ENCODE measurements at regions not wholly inside any gene's neighbourhood (a gene's known extent, or its start where the extent isn't known, plus 50 kb on each side); places are given as distances from the start of the nearest gene placed in this dataset.

DNA sequence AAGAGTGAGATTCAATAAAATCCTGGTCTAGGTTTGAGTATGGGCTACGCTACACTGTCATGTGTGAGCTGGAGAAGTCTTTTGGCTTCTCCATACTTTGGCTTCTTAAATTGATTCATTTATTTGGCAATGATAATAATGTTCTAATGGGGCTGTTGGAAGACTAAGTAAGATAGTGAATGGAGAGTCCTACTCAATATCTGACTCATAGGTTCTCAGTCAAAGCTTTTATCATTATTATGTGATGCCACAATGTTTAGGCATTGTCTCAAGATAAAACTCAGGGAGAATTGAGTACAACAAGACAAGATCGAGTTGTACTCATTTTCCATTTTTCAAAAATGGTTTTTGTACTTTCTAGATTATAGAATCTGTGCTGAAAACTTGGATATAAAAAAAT lies 92.5 kb upstream of the VEGFC start:
- H3K27ac Mint-ChIP-seq = no peak overlapping the region
- H3K9me3 Mint-ChIP-seq = peaks cover 0 to 3% of the 10 kb centered on the region in 2 donors
- H3K4me3 Mint-ChIP-seq = no peak overlapping the region
- ATAC-seq (no peak), DNase-seq (no peak)
- H3K4me1 Mint-ChIP-seq = no peaks in the 10 kb centered on the region
- H3K27me3 Mint-ChIP-seq = no peaks in the 10 kb centered on the region

DNA sequence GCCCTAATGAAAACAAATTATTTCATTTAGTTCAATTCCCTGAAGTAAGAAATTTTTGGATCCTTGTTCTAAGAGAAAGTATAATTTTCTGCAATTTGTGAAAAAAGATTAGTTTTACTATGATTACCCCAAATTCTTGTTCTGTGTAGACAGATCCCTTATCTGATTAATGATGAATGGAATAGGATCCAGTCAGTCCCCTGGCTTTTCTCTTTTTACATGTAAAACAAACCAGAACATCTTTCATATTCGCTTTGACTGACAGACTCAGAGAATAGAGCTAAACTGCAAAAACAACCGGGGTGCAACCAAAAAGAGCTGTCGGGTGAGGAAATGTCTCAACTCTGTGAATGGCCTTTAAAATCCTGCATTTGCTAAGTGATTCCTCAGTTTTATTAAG lies 93.4 kb upstream of the VEGFC start:
- no peak for DNase-seq
- ATAC-seq = no peak
- Mint-ChIP-seq H3K4me1 (no peaks in the 10 kb centered on the region), H3K27ac (no peak overlapping the region), H3K9me3 (no peaks in the 10 kb centered on the region), H3K4me3 (no peak overlapping the region), H3K27me3 (no peaks in the 10 kb centered on the region)

DNA sequence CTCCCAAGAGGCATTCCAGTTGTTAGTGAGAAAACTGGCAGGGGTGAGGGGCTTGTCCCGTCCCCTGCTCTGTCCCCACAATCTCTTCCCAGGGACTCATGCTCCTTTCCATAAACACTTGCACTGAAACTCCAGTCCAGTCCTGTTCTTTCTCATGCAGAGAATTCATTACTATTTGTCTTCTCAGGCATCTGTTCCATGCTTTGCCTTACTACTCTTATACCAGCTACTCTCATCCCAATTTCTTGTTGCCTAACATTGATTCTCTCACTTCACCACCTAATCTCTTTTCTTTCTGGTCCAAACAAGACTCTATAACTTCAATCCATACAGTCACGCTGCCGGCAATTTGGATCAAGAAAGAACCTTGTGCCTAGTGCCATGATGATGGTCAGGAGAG lies 97.1 kb upstream of the VEGFC start:
- no peaks in the 10 kb centered on the region for H3K4me1 Mint-ChIP-seq
- no peaks in the 10 kb centered on the region for H3K9me3 Mint-ChIP-seq
- H3K27ac Mint-ChIP-seq = no peak overlapping the region
- no peak overlapping the region for H3K4me3 Mint-ChIP-seq
- ATAC-seq (no peak), DNase-seq (no peak)
- no peaks in the 10 kb centered on the region for H3K27me3 Mint-ChIP-seq

DNA sequence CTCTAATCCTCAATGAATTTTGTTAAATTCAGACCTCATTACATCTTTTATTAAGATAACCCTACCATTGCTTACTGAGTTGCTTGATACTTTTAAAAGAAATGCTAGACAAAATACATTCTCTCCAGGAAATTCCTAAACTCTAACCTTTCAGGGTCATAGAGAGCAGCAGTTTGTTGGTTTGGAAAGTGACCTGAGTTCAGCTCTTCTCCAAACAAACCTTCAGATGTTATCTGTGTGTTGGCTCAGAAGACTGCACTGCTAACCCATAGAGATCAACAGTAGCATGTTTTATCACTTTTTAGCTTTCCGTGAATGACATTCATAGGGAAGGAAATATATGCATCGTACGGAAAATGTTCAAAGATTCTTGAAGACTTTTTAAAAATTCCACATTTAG lies 101.8 kb upstream of the VEGFC start:
- DNase-seq (no peak), ATAC-seq (no peak)
- H3K4me1 Mint-ChIP-seq = no peaks in the 10 kb centered on the region
- no peaks in the 10 kb centered on the region for H3K27me3 Mint-ChIP-seq
- no peaks in the 10 kb centered on the region for H3K9me3 Mint-ChIP-seq
- no peak overlapping the region for H3K4me3 Mint-ChIP-seq
- H3K27ac Mint-ChIP-seq = no peak overlapping the region

DNA sequence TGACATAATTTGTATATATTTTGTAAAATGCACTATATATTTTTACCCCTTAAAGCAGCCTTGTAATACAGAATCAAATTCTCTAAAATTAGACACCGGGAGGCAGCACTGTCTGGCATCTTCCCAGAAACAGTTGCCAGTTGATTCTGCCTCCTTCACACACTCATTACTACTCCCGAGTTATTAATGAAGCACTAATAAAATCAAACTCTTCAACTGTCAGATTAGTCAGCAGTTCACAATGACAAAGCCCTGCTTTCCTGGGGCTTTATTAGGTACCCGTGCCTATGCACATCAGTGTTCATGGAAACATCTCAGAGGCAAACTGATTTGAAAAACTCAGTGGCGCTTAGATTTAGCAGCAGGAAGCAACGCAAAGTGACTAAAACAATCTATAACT lies 103.5 kb upstream of the VEGFC start:
- Mint-ChIP-seq H3K4me3 (no peak overlapping the region), H3K4me1 (no peaks in the 10 kb centered on the region), H3K9me3 (no peaks in the 10 kb centered on the region), H3K27ac (no peak overlapping the region), H3K27me3 (no peaks in the 10 kb centered on the region)
- no peak for DNase-seq
- ATAC-seq = no peak

DNA sequence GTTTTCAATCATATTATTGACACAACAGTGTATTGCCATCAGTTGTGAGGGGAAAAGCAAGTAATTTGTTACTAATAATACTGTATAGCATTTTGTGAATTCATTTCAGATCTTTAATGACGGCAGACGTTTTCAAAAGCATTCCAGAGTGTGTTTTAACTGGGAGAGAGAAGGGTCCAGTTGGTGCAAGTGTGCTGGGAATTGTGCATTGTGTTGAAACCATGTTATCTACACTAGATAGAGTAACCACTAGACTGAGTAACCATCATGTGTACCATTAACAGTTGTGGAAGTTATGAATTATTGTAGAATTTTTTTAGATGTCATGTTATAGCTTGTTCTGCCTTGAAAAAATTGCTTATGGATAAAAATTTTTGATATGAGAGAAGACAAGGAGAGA lies 104.5 kb upstream of the VEGFC start:
- no peak for ATAC-seq
- Mint-ChIP-seq H3K27ac (no peak overlapping the region), H3K4me3 (no peak overlapping the region), H3K4me1 (no peaks in the 10 kb centered on the region), H3K9me3 (no peaks in the 10 kb centered on the region), H3K27me3 (no peaks in the 10 kb centered on the region)
- DNase-seq = no peak

DNA sequence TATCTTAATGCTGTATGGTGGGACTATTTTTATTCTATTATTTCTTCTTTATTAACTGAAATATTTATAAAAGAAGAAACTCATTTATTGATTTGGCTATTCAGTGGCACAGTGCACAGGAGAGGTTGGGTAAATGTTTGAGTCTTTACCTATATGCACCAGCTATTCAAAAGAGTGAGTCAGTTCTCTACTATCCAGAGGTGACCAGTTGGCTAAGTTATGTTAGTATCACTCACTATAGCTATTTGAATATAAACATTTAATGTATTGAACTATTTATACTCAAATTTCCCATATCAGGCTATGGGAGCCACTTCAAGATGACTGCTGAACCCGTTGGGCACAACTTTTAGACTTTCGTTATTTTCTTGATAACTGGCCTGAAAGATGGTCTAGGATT lies 106.1 kb upstream of the VEGFC start:
- ATAC-seq = no peak
- Mint-ChIP-seq H3K4me3 (no peak overlapping the region), H3K27me3 (no peaks in the 10 kb centered on the region), H3K27ac (no peak overlapping the region), H3K4me1 (peaks cover 7% of the 10 kb centered on the region), H3K9me3 (no peaks in the 10 kb centered on the region)
- no peak for DNase-seq

DNA sequence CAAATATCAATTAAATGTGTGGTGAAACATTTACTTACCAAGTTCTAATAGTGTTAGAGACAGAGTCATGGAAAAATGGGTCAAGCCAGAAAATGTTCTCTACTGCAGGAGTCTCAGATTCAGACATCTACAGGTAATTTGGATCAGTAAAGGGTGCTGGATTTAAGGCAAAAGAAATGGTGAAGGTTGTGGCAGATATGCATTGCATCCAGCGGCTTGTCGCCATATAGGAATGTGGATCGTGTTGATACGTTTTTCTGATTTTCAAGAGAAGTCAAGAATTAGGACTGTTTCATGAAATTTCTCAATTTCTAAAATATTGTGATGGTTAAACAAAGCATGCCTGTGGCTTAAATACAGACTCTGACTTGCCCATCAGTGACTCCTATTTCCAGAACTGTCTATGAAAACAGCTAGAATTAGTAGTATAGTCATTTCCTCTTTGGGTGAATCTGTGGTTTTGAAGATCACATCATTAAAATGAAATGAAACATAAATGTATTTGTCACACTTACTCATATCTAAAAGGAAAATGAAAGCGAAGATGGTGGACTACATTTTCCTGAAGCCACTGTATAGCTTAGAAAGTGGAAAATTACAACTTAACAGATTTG lies 110.1 kb upstream of the VEGFC start:
- DNase-seq (no peak), ATAC-seq (peak; percentile 99)
- Mint-ChIP-seq H3K4me1 (peaks cover 7% of the 10 kb centered on the region), H3K27ac (no peak overlapping the region), H3K4me3 (no peak overlapping the region), H3K27me3 (no peaks in the 10 kb centered on the region), H3K9me3 (no peaks in the 10 kb centered on the region)

DNA sequence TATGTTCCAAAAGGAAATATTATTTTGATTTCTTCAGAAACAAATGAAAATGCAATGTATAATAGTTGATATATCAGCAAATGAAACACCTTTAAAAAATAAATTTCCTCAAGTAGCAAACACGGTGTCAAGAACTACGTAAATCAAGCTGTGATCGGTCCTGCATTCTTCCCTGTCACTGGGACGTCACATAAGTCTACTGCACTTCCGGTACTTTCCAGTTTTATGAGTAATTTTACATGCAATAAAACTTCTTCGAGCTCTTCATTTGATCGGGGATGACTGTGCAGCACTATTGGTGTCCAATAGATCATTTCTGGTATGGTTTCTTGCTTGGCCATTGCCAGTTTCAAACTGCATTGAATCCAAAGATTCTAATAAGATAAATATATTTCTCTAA lies 114.0 kb upstream of the VEGFC start:
- DNase-seq = no peak
- no peak overlapping the region for H3K27ac Mint-ChIP-seq
- ATAC-seq = no peak
- H3K4me1 Mint-ChIP-seq = peaks cover 7% of the 10 kb centered on the region
- no peak overlapping the region for H3K4me3 Mint-ChIP-seq
- H3K27me3 Mint-ChIP-seq = no peaks in the 10 kb centered on the region
- peaks cover under 1 to 6% of the 10 kb centered on the region in 2 donors for H3K9me3 Mint-ChIP-seq

DNA sequence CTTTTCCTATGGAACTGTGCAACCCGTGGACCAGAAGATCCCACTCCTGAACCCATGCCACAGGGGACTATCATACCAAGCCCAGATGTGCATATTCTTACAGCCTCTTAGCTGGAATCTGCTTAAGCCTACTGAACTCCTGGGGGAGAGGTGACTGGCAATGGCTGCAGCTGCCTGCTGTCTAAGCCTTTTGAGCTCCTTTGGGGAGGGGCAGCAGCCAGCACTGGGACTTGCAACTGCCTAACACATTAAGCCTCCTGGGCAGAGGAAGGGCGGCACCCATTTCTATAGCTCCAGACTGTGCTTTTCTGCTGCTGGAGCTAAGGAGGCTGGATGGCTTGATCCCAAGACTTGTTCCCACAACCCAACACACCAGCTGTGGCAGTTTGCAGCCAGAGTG lies 117.9 kb upstream of the VEGFC start:
- Mint-ChIP-seq H3K9me3 (peaks cover 16 to 31% of the 10 kb centered on the region in 2 donors), H3K4me1 (no peaks in the 10 kb centered on the region), H3K4me3 (no peak overlapping the region), H3K27ac (no peak overlapping the region), H3K27me3 (no peaks in the 10 kb centered on the region)
- no peak for ATAC-seq
- DNase-seq = no peak

DNA sequence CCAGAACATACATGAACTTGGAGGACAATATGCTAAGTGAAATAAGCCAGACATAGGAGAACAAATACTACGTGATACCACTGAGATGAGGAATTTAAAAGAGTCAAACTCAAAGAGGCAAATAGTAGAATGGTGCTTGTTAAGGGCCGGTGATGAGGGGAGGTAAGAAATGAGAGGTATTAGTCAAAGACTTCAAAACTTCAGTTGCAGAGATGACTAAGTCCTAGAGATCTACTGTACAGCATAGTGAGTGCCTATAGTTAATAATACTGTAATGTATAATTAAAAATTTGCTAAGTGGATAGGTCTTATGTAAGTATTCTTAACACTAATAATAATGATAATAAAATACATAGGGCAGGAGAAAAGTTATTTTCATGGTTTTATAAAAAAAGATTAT lies 126.9 kb upstream of the VEGFC start:
- DNase-seq (no peak), ATAC-seq (no peak)
- Mint-ChIP-seq H3K27ac (no peak overlapping the region), H3K9me3 (peaks cover 3 to 10% of the 10 kb centered on the region in 2 donors), H3K27me3 (no peaks in the 10 kb centered on the region), H3K4me3 (no peak overlapping the region), H3K4me1 (no peaks in the 10 kb centered on the region)

DNA sequence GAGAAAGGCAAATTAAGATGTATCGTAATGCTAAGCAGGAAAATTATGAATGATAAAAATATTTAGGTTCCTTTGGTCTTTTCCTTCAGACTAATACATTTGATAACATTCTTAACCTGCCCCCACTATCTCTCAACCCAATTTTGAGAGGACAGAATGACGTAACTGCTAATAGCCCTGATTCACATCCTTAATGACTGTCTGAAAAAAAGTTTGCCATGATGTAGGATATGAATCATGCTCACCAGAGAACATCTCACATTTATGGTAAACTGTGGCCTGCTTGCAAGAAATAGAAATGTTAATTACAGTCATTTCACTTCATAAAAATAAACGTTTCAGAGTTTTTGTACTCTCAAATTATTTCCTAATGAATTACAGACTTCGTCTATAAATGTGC lies 128.0 kb upstream of the VEGFC start:
- DNase-seq = no peak
- Mint-ChIP-seq H3K27me3 (no peaks in the 10 kb centered on the region), H3K4me3 (no peak overlapping the region), H3K4me1 (no peaks in the 10 kb centered on the region), H3K27ac (no peak overlapping the region), H3K9me3 (peaks cover 1 to 3% of the 10 kb centered on the region in 2 donors)
- ATAC-seq = no peak

DNA sequence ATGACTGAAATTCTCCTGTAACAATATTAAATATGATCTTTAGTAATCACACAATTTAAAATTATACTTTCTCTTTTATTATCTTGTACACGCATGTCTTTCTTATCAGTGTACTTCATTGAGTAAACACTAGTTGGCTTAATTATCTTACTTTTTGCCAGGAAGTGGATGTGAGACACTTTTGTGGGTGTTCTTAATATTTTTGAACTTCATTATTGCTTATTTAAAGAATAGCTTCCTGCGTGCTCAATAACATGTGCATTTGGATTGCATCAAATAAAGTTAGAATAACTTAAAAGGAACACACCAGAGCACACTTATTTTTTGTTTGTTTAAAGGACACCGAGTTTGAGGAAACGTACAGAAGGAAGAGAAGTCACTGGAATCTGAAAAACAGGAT lies 128.5 kb upstream of the VEGFC start:
- ATAC-seq = no peak
- H3K4me1 Mint-ChIP-seq = no peaks in the 10 kb centered on the region

DNA sequence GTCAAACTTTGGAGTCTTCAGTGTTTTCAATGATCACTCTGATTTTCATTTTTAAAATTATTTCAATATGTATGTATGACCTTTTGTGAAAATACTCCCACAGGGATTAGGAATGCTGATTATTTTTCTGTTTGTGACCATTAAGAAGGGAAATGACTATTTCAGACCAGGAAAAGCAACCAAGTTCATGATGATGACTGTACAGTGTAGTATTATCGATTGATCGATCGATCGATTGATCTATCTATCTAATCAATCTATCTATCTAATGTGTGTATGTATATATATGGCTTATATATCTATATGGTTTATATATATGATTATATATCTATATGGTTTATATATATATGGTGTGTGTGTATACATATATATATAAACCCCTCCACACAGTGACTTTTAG lies 131.5 kb upstream of the VEGFC start:
- Mint-ChIP-seq H3K4me1 (no peaks in the 10 kb centered on the region), H3K9me3 (no peaks in the 10 kb centered on the region), H3K4me3 (no peak overlapping the region), H3K27ac (no peak overlapping the region), H3K27me3 (no peaks in the 10 kb centered on the region)
- ATAC-seq = no peak
- no peak for DNase-seq

More for the DNA sequence above, 128.5 kb upstream of the VEGFC start:
- no peak for DNase-seq
- no peak overlapping the region for H3K27ac Mint-ChIP-seq
- H3K4me3 Mint-ChIP-seq = no peak overlapping the region
- peaks cover 0 to 3% of the 10 kb centered on the region in 2 donors for H3K9me3 Mint-ChIP-seq
- H3K27me3 Mint-ChIP-seq = no peaks in the 10 kb centered on the region

DNA sequence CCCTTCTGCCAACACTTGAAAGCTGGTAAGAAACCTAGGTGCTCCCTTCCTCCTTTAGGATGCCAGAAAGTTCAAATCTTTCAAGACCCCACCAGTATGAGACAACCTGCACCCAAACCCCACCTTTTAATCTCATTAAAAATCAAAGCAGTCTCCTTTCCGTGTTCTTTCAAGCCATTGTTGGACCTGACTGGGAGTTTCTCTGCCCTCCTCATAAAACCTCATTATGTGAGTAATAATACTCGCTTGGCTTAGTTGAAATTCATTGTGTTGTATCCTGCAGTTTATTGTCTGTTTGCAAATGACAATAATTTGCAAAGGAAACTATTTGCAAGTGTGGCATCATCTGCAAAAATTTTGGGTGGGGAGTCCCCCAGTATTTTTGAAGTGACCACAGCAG lies 133.2 kb upstream of the VEGFC start:
- Mint-ChIP-seq H3K27me3 (no peaks in the 10 kb centered on the region), H3K4me3 (no peak overlapping the region), H3K27ac (no peak overlapping the region), H3K4me1 (no peaks in the 10 kb centered on the region), H3K9me3 (no peaks in the 10 kb centered on the region)
- ATAC-seq (no peak), DNase-seq (no peak)

DNA sequence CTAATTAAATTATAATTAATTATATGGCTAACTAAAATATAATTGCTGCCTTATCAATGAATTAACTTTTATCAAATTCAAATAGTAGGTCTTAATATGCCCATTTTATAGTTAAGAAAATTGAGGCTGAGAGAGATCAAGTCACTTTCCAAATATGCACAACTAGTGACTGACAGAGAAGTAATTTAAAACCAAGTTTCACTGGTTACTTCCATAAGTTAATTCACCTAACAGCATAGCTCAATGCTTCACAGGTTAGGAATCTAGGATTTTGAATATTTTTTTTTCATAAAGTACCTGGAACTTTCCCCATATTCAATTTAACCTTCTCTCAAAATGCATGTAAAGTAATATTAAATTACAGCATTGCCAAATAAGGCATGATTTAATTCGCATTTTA lies 134.4 kb upstream of the VEGFC start:
- no peaks in the 10 kb centered on the region for H3K9me3 Mint-ChIP-seq
- H3K27ac Mint-ChIP-seq = no peak overlapping the region
- DNase-seq (no peak), ATAC-seq (no peak)
- H3K4me3 Mint-ChIP-seq = no peak overlapping the region
- H3K4me1 Mint-ChIP-seq = no peaks in the 10 kb centered on the region
- no peaks in the 10 kb centered on the region for H3K27me3 Mint-ChIP-seq

DNA sequence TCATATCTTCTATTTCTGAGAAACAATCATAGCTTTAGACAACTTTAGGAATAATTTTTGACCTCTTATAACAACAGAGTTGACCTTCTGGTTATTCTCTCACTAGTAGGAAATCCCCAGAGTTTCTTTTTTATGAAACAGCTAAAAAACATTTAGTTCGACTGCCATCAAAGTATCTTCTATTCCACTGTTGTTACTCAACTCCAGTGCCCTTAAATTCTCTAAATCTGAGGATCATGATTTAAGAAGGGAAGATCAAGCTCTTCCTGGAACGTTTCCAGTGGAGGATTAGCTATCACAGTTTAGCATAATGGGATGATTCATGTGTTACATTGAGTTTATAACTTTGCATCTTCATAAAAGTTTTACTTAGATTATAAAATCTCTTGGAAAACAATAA lies 134.9 kb upstream of the VEGFC start:
- Mint-ChIP-seq H3K9me3 (no peaks in the 10 kb centered on the region), H3K27ac (no peak overlapping the region), H3K27me3 (no peaks in the 10 kb centered on the region), H3K4me1 (no peaks in the 10 kb centered on the region), H3K4me3 (no peak overlapping the region)
- DNase-seq (no peak), ATAC-seq (no peak)

Data from stimulated activated naive CD8-positive, alpha-beta T cell treated with anti-CD3 and anti-CD28 coated beads, Interleukin-15, amount 100 ng/mL, for 72 hours (primary cell).